ENCODE measurements at regions not wholly inside any gene's neighbourhood (a gene's known extent, or its start where the extent isn't known, plus 50 kb on each side); places are given as distances from the start of the nearest gene placed in this dataset.

DNA sequence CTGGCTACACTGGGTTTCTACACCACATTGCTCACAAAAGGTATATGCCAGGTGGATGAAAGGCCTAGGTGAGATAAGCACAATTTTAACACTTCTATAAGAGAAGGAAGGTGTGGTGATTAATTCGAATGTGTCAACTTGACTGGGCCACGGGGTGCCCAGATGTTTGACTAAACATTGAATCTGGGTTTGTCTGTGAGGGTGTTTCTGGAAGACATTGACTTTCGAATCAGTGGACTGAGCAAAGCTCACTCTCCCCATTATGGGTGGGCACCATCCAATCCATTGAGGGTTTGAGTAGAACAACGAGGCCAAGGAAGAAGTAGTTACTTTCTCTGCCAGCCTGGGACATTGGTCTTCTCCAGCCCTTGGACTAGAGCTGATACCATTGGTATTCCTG, 78.2 kb upstream of the COL5A1 start:
- H3K27ac ChIP-seq: no peak overlapping the region
- no peaks in the 10 kb centered on the region for H3K36me3 ChIP-seq
- no peaks in the 10 kb centered on the region for H3K4me1 ChIP-seq
- DNase-seq: no peak
- intact Hi-C loops (cut with DNase I): no loop called here
- no peak for ATAC-seq
- peaks cover 0 to 2% (median 0%) of the 10 kb centered on the region in 9 donors for H3K27me3 ChIP-seq
- 90 to 91% (median 90%) methylated on average over 4 of the region's 4 CpGs for WGBS, 4 donors
- TF ChIP-seq, protein P1, sequence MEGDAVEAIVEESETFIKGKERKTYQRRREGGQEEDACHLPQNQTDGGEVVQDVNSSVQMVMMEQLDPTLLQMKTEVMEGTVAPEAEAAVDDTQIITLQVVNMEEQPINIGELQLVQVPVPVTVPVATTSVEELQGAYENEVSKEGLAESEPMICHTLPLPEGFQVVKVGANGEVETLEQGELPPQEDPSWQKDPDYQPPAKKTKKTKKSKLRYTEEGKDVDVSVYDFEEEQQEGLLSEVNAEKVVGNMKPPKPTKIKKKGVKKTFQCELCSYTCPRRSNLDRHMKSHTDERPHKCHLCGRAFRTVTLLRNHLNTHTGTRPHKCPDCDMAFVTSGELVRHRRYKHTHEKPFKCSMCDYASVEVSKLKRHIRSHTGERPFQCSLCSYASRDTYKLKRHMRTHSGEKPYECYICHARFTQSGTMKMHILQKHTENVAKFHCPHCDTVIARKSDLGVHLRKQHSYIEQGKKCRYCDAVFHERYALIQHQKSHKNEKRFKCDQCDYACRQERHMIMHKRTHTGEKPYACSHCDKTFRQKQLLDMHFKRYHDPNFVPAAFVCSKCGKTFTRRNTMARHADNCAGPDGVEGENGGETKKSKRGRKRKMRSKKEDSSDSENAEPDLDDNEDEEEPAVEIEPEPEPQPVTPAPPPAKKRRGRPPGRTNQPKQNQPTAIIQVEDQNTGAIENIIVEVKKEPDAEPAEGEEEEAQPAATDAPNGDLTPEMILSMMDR (IDR thresholded peaks at IDR 0.05): no peak
- TF ChIP-seq POLR2A (IDR thresholded peaks at IDR 0.05): no peak
- no peak overlapping the region for H3K4me3 ChIP-seq
- peaks cover 0 to 36% (median 5%) of the 10 kb centered on the region in 12 donors for H3K9me3 ChIP-seq

DNA sequence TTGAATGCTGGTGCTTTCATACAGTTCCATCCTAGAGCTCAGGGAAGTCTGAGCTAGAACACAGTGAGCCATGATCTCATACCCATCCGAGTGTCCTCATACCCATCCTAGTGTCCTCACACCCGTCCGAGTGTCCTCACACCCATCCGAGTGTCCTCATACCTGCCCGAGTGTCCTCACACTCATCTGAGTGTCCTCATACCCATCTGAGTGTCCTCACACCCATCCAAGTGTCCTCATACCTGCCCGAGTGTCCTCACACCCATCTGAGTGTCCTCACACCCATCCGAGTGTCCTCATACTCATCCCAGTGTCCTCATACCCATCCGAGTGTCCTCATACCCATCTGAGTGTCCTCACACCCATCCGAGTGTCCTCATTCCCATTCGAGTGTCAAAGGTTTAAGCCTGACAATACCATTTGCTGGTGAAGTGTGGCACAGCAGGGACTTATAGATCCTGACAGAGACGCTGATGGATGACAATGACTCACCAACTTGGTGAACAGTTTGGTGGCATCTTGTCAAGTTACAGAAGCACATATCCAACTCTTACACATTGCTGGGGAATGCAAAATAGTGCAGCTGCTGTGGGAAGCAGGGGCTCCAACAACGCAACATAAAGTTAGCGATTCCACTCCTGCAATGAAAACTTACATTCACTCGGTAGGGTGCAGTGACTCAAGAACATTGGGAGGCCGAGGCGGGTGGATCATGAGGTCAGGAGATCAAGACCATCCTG, 77.0 kb upstream of the COL5A1 start:
- WGBS, 4 donors: 84 to 90% (median 87%) methylated on average over 16 of the region's 16 CpGs
- no peaks in the 10 kb centered on the region for H3K36me3 ChIP-seq
- peaks cover 0 to 36% (median 5%) of the 10 kb centered on the region in 12 donors for H3K9me3 ChIP-seq
- H3K27ac ChIP-seq: no peak overlapping the region
- intact Hi-C loops (cut with DNase I): no loop called here
- no peaks in the 10 kb centered on the region for H3K27me3 ChIP-seq
- no peak for TF ChIP-seq POLR2A (IDR thresholded peaks at IDR 0.05)
- TF ChIP-seq, protein P1 (IDR thresholded peaks at IDR 0.05): no peak
- no peak for DNase-seq
- ATAC-seq: no peak
- no peaks in the 10 kb centered on the region for H3K4me1 ChIP-seq
- H3K4me3 ChIP-seq: no peak overlapping the region

DNA sequence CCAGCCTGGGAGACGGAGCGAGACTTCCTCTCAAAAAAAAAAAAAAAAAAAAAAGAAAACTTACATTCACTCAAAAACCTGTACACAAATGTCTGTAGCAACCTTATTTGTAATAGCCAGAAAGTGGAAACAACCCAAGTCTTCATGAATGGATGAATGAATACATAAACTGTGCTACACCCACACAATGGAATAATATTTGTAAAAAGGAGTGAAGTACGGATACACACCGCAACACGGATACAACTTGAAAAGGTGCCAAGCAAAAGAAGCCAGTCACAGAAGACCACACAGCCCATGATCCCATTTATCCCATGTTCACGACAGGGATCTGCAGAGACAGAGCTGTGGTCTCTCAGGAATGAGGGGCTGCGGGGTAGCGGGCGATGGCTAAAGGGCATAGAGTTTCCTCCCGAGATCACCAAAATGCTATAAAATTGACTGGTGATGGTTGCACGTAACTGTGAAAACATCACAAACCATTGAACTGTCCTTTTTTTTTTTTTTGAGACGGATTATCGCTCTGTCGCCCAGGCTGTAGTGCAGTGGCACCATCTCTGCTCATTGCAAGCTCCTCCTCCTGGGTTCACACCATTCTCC, 76.2 kb upstream of the COL5A1 start:
- Histone ChIP-seq H3K36me3 (no peaks in the 10 kb centered on the region), H3K9me3 (peaks cover 0 to 36% (median 5%) of the 10 kb centered on the region in 12 donors), H3K4me1 (no peaks in the 10 kb centered on the region), H3K27ac (no peak overlapping the region), H3K27me3 (no peaks in the 10 kb centered on the region), H3K4me3 (no peak overlapping the region)
- DNase-seq (no peak), ATAC-seq (no peak)
- 91 to 95% (median 92%) methylated on average over 14 of the region's 14 CpGs for WGBS, 4 donors
- no peak for TF ChIP-seq POLR2A (IDR thresholded peaks at IDR 0.05)
- TF ChIP-seq, protein P1 (IDR thresholded peaks at IDR 0.05): no peak
- intact Hi-C loops (cut with DNase I): no loop called here

DNA sequence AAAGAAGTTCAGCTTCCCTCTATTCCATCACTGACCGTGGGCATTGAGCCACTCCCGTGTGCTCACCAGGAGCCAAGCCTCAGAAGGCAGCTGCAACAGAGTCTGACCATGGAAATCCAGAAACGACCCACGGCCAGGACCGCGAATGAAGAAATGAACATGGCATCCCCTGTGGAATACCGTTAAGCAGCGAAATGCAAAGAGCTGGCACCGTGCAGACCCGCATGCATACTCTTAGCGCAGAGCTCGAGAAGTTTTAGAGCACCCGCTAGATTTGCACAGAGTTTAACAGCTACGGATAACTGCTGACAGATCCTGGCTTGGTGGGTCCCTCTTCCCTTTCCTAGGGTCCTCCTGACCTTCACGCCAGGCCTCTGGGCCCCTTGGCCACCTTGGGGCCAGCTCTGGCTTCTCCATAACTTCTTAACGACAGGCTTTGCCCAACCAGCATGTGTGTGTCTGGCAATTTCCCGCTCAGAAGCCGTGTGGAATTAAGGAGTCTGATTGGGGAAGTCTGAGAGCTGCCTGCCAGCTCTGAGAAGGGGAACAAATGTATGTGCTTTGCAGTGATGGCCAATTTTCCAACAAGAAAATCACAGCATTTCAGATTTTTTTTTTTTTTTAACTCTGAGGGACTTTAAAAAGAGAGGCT, 75.3 kb upstream of the COL5A1 start:
- intact Hi-C loops (cut with DNase I): no loop called here
- TF ChIP-seq, protein P1 (IDR thresholded peaks at IDR 0.05): no peak
- TF ChIP-seq POLR2A (IDR thresholded peaks at IDR 0.05): no peak
- Histone ChIP-seq H3K36me3 (no peaks in the 10 kb centered on the region), H3K4me3 (no peak overlapping the region), H3K9me3 (peaks cover 0 to 37% (median 5%) of the 10 kb centered on the region in 12 donors), H3K27ac (no peak overlapping the region), H3K4me1 (no peaks in the 10 kb centered on the region), H3K27me3 (no peaks in the 10 kb centered on the region)
- 87 to 95% (median 93%) methylated on average over 18 of the region's 18 CpGs for WGBS, 4 donors
- DNase-seq (peak in 1 of 5 donors; percentile 21), ATAC-seq (no peak)

All from heart left ventricle (tissue), 16 donors.